ENCODE measurements at regions not wholly inside any gene's neighbourhood (a gene's known extent, or its start where the extent isn't known, plus 50 kb on each side); places are given as distances from the start of the nearest gene placed in this dataset.

- DNase-seq = no peak
These were observed 566.5 kb upstream of the PCDH15 start for GRCh38 chr10:55367555-55367954.

- DNase-seq = peak; percentile 22
These were observed 557.5 kb upstream of the PCDH15 start for GRCh38 chr10:55358539-55358938.

GRCh38 chr10:55353414-55353813 lies 552.4 kb upstream of the PCDH15 start:
- no peak for DNase-seq

- DNase-seq = no peak
These were observed 550.4 kb upstream of the PCDH15 start for GRCh38 chr10:55351431-55351830.

GRCh38 chr10:55348534-55348933 lies 547.5 kb upstream of the PCDH15 start:
- no peak for DNase-seq

GRCh38 chr10:55330486-55330885 lies 529.5 kb upstream of the PCDH15 start:
- no peak for DNase-seq

- no peak for DNase-seq
These were observed 528.8 kb upstream of the PCDH15 start for GRCh38 chr10:55329796-55330195.

GRCh38 chr10:55320187-55320700 lies 519.2 kb upstream of the PCDH15 start:
- no peak for DNase-seq

- no peak for DNase-seq
These were observed 511.0 kb upstream of the PCDH15 start for GRCh38 chr10:55311848-55312635.

GRCh38 chr10:55310143-55310542 lies 509.1 kb upstream of the PCDH15 start:
- DNase-seq = no peak

GRCh38 chr10:55305285-55305684 lies 504.3 kb upstream of the PCDH15 start:
- DNase-seq = no peak

GRCh38 chr10:55287346-55287745 lies 486.3 kb upstream of the PCDH15 start:
- no peak for DNase-seq

GRCh38 chr10:55283031-55283430 lies 482.0 kb upstream of the PCDH15 start:
- no peak for DNase-seq

GRCh38 chr10:55280696-55281095 lies 479.7 kb upstream of the PCDH15 start:
- DNase-seq = no peak

- no peak for DNase-seq
These were observed 476.5 kb upstream of the PCDH15 start for GRCh38 chr10:55277549-55277948.

GRCh38 chr10:55274367-55274766 lies 473.3 kb upstream of the PCDH15 start:
- DNase-seq = no peak

- DNase-seq = no peak
These were observed 472.9 kb upstream of the PCDH15 start for GRCh38 chr10:55273946-55274345.

GRCh38 chr10:55272886-55273285 lies 471.9 kb upstream of the PCDH15 start:
- no peak for DNase-seq

GRCh38 chr10:55266797-55267196 lies 465.8 kb upstream of the PCDH15 start:
- DNase-seq = no peak

GRCh38 chr10:55263327-55263726 lies 462.3 kb upstream of the PCDH15 start:
- no peak for DNase-seq

- no peak for DNase-seq
These were observed 441.5 kb upstream of the PCDH15 start for GRCh38 chr10:55242544-55242943.

GRCh38 chr10:55237462-55237861 lies 436.4 kb upstream of the PCDH15 start:
- no peak for DNase-seq

- no peak for DNase-seq
These were observed 432.5 kb upstream of the PCDH15 start for GRCh38 chr10:55233505-55233904.

GRCh38 chr10:55233090-55233489 lies 432.1 kb upstream of the PCDH15 start:
- no peak for DNase-seq

- DNase-seq = no peak
These were observed 431.5 kb upstream of the PCDH15 start for GRCh38 chr10:55232553-55232952.
